Heart right ventricle (tissue), 16 donors: ENCODE measurements at regions not wholly inside any gene's neighbourhood (a gene's known extent, or its start where the extent isn't known, plus 50 kb on each side); places are given as distances from the start of the nearest gene placed in this dataset.

Experiments
- ATAC-seq, 8 donors: fragments of 200-7000 bp; cut with Tn5 transposase; one replicate each; pipeline ENCODE4 v1.9.1; 2020; ENCODE audit warnings: mild to moderate bottlenecking in 8 of 8, moderate library complexity in 8 of 8, moderate number of reproducible peaks in 1 of 8
- DNase-seq, 2 donors: peaks; one replicate each; pipeline ENCODE4 v3.0.0-alpha.2; 2020
- H3K27ac ChIP-seq, 10 donors: fragments of 200-600 bp; sonication (generic) in 2 of 10; one replicate each; pipeline versions ENCODE4 v1.5.0 to v1.8.0; 2020 to 2022; ENCODE audit warnings: mild to moderate bottlenecking in 3 of 10
- H3K27me3 ChIP-seq, 7 donors: fragments of 200-600 bp; one replicate each; pipeline ENCODE4 v1.8.0; 2021 to 2022; ENCODE audit warnings: mild to moderate bottlenecking in 2 of 7
- H3K36me3 ChIP-seq, 9 donors: fragments of 200-600 bp; sonication (generic) in 1 of 9; one replicate each; pipeline versions ENCODE4 v1.5.0 to v1.8.0; 2020 to 2022; ENCODE audit warnings: mild to moderate bottlenecking in 2 of 9
- H3K4me1 ChIP-seq, 9 donors: fragments of 200-600 bp; sonication (generic) in 1 of 9; one replicate each; pipeline versions ENCODE4 v1.5.0 to v1.8.0; 2020 to 2022; ENCODE audit warnings: mild to moderate bottlenecking in 4 of 9
- H3K4me3 ChIP-seq, 10 donors: fragments of 200-600 bp; sonication (generic) in 2 of 10; one replicate each; pipeline versions ENCODE4 v1.5.0 to v1.8.0; 2020 to 2022; ENCODE audit warnings: mild to moderate bottlenecking in 7 of 10, moderate library complexity in 2 of 10
- H3K9me3 ChIP-seq, 11 donors: fragments of 200-600 bp in 10 of 11; sonication (generic) in 2 of 11; one replicate each; pipeline versions ENCODE4 v1.5.0 to v1.8.0; 2013 to 2022; ENCODE audit warnings: mild to moderate bottlenecking in 2 of 11, control low read depth in 1 of 11, moderate library complexity in 1 of 11
- CTCF ChIP-seq, 9 donors: fragments of 200-600 bp; sonication (generic) in 2 of 9; IDR thresholded peaks; one replicate each; pipeline versions ENCODE4 v1.5.0 to v1.8.0; 2021 to 2022; ENCODE audit warnings: antibody characterized with exemption in 9 of 9, mild to moderate bottlenecking in 5 of 9, moderate library complexity in 1 of 9
- WGBS, 2 donors: extraction: QIAGEN DNeasy Blood & Tissue Kit; methylation state at CpG; one replicate each; pipeline ENCODE4 v1.1.7; 2013; ENCODE audit warnings: inconsistent platforms in 1 of 2; 5-methylcytosine and 5-hydroxymethylcytosine counted together
- intact Hi-C, 10 donors: fragments of 100-400 bp; cut with DNase I; formaldehyde crosslinking; loops; one replicate each; pipeline versions ENCODE4 v1.11.1 to v1.14.2; 2022
- donor health status: Arrhythmogenic right ventricular cardiomyopathy.
- donor health status: ischemic (EF 13 %, LVEDD 7.1; RV severe dilation, severe dysfunction).
- donor health status: healthy with polysubstance abuse.
- donor health status: DM: no; HTN: yes; CAD: no.
- donor health status: DM: no; HTN: no; CAD: no.
- donor health status: ischemic (EF 25% LVEDD 6.9; RV normal size, moderate dysfunction).
- donor health status: ischemic (EF 25% LVEDD 5.7; RV mildly dilated, moderate dysfunction).
- donor health status: healthy.
- donor health status: DM: yes; HTN: yes; CAD: no.
- donor health status: Ischemic cardiomyopathy.
- donor health status: ischemic (EF 35%, LVEDD 5.7; RV mildly dilated, moderate dysfunction).
- donor health status: nonischemic (EF 11% LVEDD 7.7; RV severe dilation, severe dysfunction).
- donor health status: DM: yes; HTN: yes; CAD: no.
- donor health status: PGD.
- donor health status: ischemic (EF 29% LVEDD 5.4; RV normal size, mild dysfunction).
- donor health status: nonischemic (EF 23%, LVEDD 6.1; RV moderate dilation, normal function).

- 72 to 76% methylated on average over 5 of the region's 5 CpGs for WGBS, 2 donors
- Histone ChIP-seq H3K9me3 (no peaks in the 10 kb centered on the region), H3K27me3 (no peaks in the 10 kb centered on the region), H3K4me3 (no peak overlapping the region), H3K36me3 (no peaks in the 10 kb centered on the region), H3K4me1 (no peaks in the 10 kb centered on the region), H3K27ac (no peak overlapping the region)
- ATAC-seq (no peak), DNase-seq (no peak)
- TF ChIP-seq CTCF (IDR thresholded peaks at IDR 0.05) = no peak
- intact Hi-C loops = no loop called here
Measured at GRCh38 chr1:196160066-196160795, 448.0 kb downstream of the KCNT2 start.

GRCh38 chr1:196155586-196155985 is 452.7 kb downstream of the KCNT2 start:
- H3K4me1 ChIP-seq = no peaks in the 10 kb centered on the region
- no peak overlapping the region for H3K27ac ChIP-seq
- ATAC-seq (no peak), DNase-seq (no peak)
- H3K9me3 ChIP-seq = no peaks in the 10 kb centered on the region
- TF ChIP-seq CTCF (IDR thresholded peaks at IDR 0.05) = no peak
- H3K4me3 ChIP-seq = no peak overlapping the region
- no peaks in the 10 kb centered on the region for H3K36me3 ChIP-seq
- no peaks in the 10 kb centered on the region for H3K27me3 ChIP-seq
- 74 to 77% methylated on average over 2 of the region's 2 CpGs for WGBS, 2 donors
- intact Hi-C loops = no loop called here

GRCh38 chr1:196152975-196153374 is 455.3 kb downstream of the KCNT2 start:
- intact Hi-C loops = loop anchor here in 3 of 10 donors (5.0 kb wide), 2 partner anchors 159 to 509 kb away; no protein-coding TSS in a partner anchor
- no peaks in the 10 kb centered on the region for H3K4me1 ChIP-seq
- DNase-seq (no peak), ATAC-seq (no peak)
- WGBS, 2 donors = 90 to 91% methylated on average over 5 of the region's 5 CpGs
- no peak overlapping the region for H3K27ac ChIP-seq
- H3K9me3 ChIP-seq = no peaks in the 10 kb centered on the region
- H3K4me3 ChIP-seq = no peak overlapping the region
- no peak for TF ChIP-seq CTCF (IDR thresholded peaks at IDR 0.05)
- no peaks in the 10 kb centered on the region for H3K27me3 ChIP-seq
- no peaks in the 10 kb centered on the region for H3K36me3 ChIP-seq

- intact Hi-C loops = loop anchor here in 3 of 10 donors (5.0 kb wide), 2 partner anchors 160 to 510 kb away; no protein-coding TSS in a partner anchor
Measured at GRCh38 chr1:196152086-196152485, 456.2 kb downstream of the KCNT2 start.

More at GRCh38 chr1:196152086-196152485, 456.2 kb downstream of the KCNT2 start:
- Histone ChIP-seq H3K4me3 (no peak overlapping the region), H3K27me3 (no peaks in the 10 kb centered on the region), H3K9me3 (no peaks in the 10 kb centered on the region), H3K36me3 (no peaks in the 10 kb centered on the region), H3K4me1 (no peaks in the 10 kb centered on the region), H3K27ac (no peak overlapping the region)
- DNase-seq (no peak), ATAC-seq (no peak)
- WGBS, 2 donors = 32 to 35% methylated on average over 3 of the region's 3 CpGs
- no peak for TF ChIP-seq CTCF (IDR thresholded peaks at IDR 0.05)
